NT2/D1 (cell line): ENCODE measurements at regions not wholly inside any gene's neighbourhood (a gene's known extent, or its start where the extent isn't known, plus 50 kb on each side); places are given as distances from the start of the nearest gene placed in this dataset.

Experiments used
- SUZ12 ChIP-seq: IDR thresholded peaks from 2 replicates; pipeline ENCODE4 v1.6.1; 2011; ENCODE audit not compliant: insufficient read length, insufficient read depth; ENCODE audit errors: extremely low read depth
- YY1 ChIP-seq: IDR thresholded peaks from 2 replicates; pipeline ENCODE4 v1.6.1; 2011; ENCODE audit not compliant: insufficient read length, insufficient read depth
- ZNF274 ChIP-seq: IDR thresholded peaks from 2 replicates; pipeline ENCODE4 v1.6.1; 2011; ENCODE audit warnings: mild to moderate bottlenecking, low read depth, low read length

DNA sequence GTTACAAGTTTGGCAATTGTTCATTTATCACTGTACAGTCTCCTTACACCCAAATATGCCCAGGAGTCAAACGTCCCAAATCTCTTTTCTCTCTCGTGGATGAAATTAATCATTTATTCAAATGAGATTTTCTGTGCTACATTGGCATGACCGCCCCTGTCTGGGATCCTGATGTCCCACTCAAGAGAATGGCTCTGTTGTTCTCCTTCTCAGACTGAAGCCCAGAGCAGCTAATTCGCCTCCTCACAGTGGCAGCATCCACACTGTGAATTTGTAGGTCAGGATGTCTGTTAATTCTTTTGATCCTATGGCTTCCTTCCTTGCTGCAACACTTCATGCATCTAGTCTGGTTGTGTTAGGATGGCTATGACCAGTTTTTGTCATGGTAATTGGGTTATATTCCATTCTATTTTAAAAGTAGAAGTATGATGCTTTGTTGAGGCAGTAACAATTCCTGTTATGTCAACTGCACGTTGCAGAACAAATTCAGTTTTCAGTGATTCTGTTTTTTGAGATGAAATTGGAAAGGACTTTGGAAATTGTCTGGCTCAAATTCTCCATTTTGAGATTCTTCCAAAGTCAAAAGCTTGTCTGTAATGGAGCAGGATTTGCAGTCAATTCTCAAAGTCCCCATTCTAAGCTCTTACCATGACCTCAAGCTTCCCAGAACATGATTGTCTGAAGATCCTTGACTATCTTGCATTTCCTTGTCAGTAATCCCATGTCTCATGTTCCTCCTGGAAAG is 141.5 kb upstream of the GAS1 start:
- no peak for TF ChIP-seq YY1
- TF ChIP-seq SUZ12, result no peak
- TF ChIP-seq ZNF274, result no peak
